ENCODE measurements at regions not wholly inside any gene's neighbourhood (a gene's known extent, or its start where the extent isn't known, plus 50 kb on each side); places are given as distances from the start of the nearest gene placed in this dataset.

GRCh38 chr1:163471779-163472650 is 150.3 kb downstream of the NUF2 start:
- Histone ChIP-seq H2BK20ac (ENCODE audit: low read depth, low read length) (no peak overlapping the region), H2BK5ac (ENCODE audit: low read depth, low read length, poor library complexity, severe bottlenecking) (no peak overlapping the region), H3K4ac (ENCODE audit: low read depth, low read length) (no peak overlapping the region), H2BK15ac (ENCODE audit: low read depth, low read length) (no peak overlapping the region), H3K4me2 (ENCODE audit: low read depth, low read length) (no peak overlapping the region), H2AFZ (replicated peaks; ENCODE audit: low read length, poor library complexity) (no peak overlapping the region), H3K9me3 (ENCODE audit: control insufficient read depth, insufficient read depth, low read length) (no peaks in the 10 kb centered on the region), H3K79me1 (ENCODE audit: low read depth in 1 of 2, low read length in 2 of 2) (no peaks in the 10 kb centered on the region), H2AK5ac (ENCODE audit: low read depth, low read length) (no peak overlapping the region), H4K20me1 (ENCODE audit: insufficient read depth, low read length) (no peaks in the 10 kb centered on the region), H3K56ac (ENCODE audit: extremely low read depth, insufficient read depth, low read length) (no peak overlapping the region), H3K36me3 (ENCODE audit: control insufficient read depth, insufficient read depth, low read length) (no peaks in the 10 kb centered on the region), H2BK120ac (ENCODE audit: low read depth, low read length) (no peak overlapping the region), H3K27me3 (ENCODE audit: control insufficient read depth, insufficient read depth, low read length) (no peaks in the 10 kb centered on the region), H3K9ac (ENCODE audit: low read depth, low read length) (no peak overlapping the region), H3K23ac (ENCODE audit: low read depth, low read length) (no peak overlapping the region), H3K18ac (ENCODE audit: low read depth, low read length) (no peak overlapping the region), H2AK9ac (replicated peaks; ENCODE audit: low read depth, low read length, poor library complexity) (no peak overlapping the region), H3K27ac (ENCODE audit: insufficient read depth, low read length) (no peak overlapping the region), H4K5ac (ENCODE audit: low read depth, low read length) (no peak overlapping the region), H3K9me1 (ENCODE audit: insufficient read depth, low read length) (no peaks in the 10 kb centered on the region), H4K8ac (ENCODE audit: low read depth in 2 of 2, low read length in 2 of 2) (no peak overlapping the region), H3K4me3 (ENCODE audit: insufficient read depth, low read depth, low read length) (no peak overlapping the region), H4K91ac (ENCODE audit: insufficient read depth, low read depth, low read length) (no peak overlapping the region), H3K4me1 (ENCODE audit: control insufficient read depth, insufficient read depth, low read length) (no peaks in the 10 kb centered on the region), H3K14ac (replicated peaks; ENCODE audit: low read depth, low read length) (no peak overlapping the region)
- ChIA-PET POLR2A (ENCODE audit: unreplicated experiment) (no interaction called here), CTCF (no interaction called here)
- DNase-seq (no peak), ATAC-seq (ENCODE audit: low read depth) (no peak)
- no CpG with 5 or more reads among the region's 13 CpGs for WGBS, 2 experiments (ENCODE audit: extremely low coverage in 2 of 2, insufficient read length in 1 of 2)
- dilution Hi-C loops (cut with HindIII; ENCODE audit: low sequenced_read_pairs, unreplicated experiment), result no loop called here
- TF ChIP-seq USF2 (IDR thresholded peaks at IDR 0.05; ENCODE audit: low read depth, low read length), result no peak
- TF ChIP-seq SMC3 (IDR thresholded peaks at IDR 0.05; ENCODE audit: low read depth, low read length), result no peak
- no peak for TF ChIP-seq ELK1 (IDR thresholded peaks at IDR 0.05; ENCODE audit: borderline replicate concordance, low read depth, low read length)
- TF ChIP-seq NFE2L2 (IDR thresholded peaks at IDR 0.05; ENCODE audit: low read depth, low read length), result no peak
- in situ Hi-C loops (cut with MboI; ENCODE audit: low sequenced_read_pairs), result no loop called here
- intact Hi-C loops (cut with micrococcal nuclease), result no loop called here
- no TSS peak for BruUV-seq (replicated peaks)

All from IMR-90 (cell line).